K562 (cell line): ENCODE measurements at regions not wholly inside any gene's neighbourhood (a gene's known extent, or its start where the extent isn't known, plus 50 kb on each side); places are given as distances from the start of the nearest gene placed in this dataset.

Experiments used
- ATAC-seq: fragments of 200-7000 bp; cut with Tn5 transposase; 3 replicates; pipeline ENCODE4 v1.9.1; 2020; ENCODE audit warnings: moderate library complexity
- BruUV-seq: library from RNA; stranded (reverse); fragments of 400-500 nt; replicated peaks from 2 replicates; lab custom pipeline; 2021; lab: Mats Ljungman, UMichigan
- CTCF ChIA-PET: fragments of 300-600 bp; formaldehyde crosslinking; extraction: SDS; loops from one replicate; lab custom pipeline; 2021; ENCODE audit warnings: low intra/inter-chr PET ratio; lab: Yijun Ruan, JAX
- POLR2A ChIA-PET: fragments of 300-600, 350-650 bp; sonication (Branson Sonifier 250); formaldehyde crosslinking; extraction: SDS; loops from one replicate; lab custom pipeline; 2021; ENCODE audit warnings: antibody characterized with exemption, inconsistent platforms; lab: Yijun Ruan, JAX
- DNase-seq, 4 experiments: peaks; one replicate each; pipeline versions ENCODE4 v3.0.0 to v3.0.0-alpha.2; 2011 to 2018; ENCODE audit warnings: low spot score in 3 of 4, mixed read lengths in 3 of 4; ENCODE audit errors: extremely low read depth in 1 of 4
- FAIRE-seq: peaks from 2 replicates; lab custom pipeline; 2011; peaks lifted over from hg19 to GRCh38; lab: Jason Lieb, UNC
- H2AFZ ChIP-seq: 2 replicates; pipeline ENCODE4 v1.6.0; 2011; ENCODE audit warnings: low read depth, low read length, control low read depth, inconsistent platforms
- H3K27ac ChIP-seq: fragments of 200-600 bp; 3 replicates; pipeline ENCODE4 v1.8.0; 2011; ENCODE audit warnings: low read depth, mild to moderate bottlenecking, control low read depth, inconsistent platforms, low read length, moderate library complexity, mixed read lengths; ENCODE audit errors: extremely low read depth
- H3K27me3 ChIP-seq, 2 experiments: fragments of 300-600 bp in 1 of 2; 2 replicates in 1 of 2; 3 replicates in 1 of 2; pipeline versions ENCODE4 v1.6.0 to v1.8.0; 2011; ENCODE audit warnings: inconsistent platforms in 2 of 2, low read length in 2 of 2, mild to moderate bottlenecking in 1 of 2, mixed read lengths in 1 of 2, moderate library complexity in 1 of 2; ENCODE audit not compliant: control insufficient read depth in 2 of 2, insufficient read depth in 2 of 2
- H3K36me3 ChIP-seq: fragments of 300-600 bp; 3 replicates; pipeline ENCODE4 v1.8.0; 2011; ENCODE audit warnings: mild to moderate bottlenecking, low read length, inconsistent platforms; ENCODE audit not compliant: control insufficient read depth, insufficient read depth
- H3K4me1 ChIP-seq, 2 experiments: fragments of 200-600 bp in 1 of 2; replicated peaks in 1 of 2; 2 replicates in 1 of 2; 3 replicates in 1 of 2; pipeline versions ENCODE4 v1.5.1 to v1.8.0; 2011; ENCODE audit warnings: inconsistent platforms in 2 of 2, low read length in 2 of 2, mild to moderate bottlenecking in 1 of 2, mixed read lengths in 1 of 2, moderate library complexity in 1 of 2; ENCODE audit not compliant: control insufficient read depth in 2 of 2, insufficient read depth in 2 of 2
- H3K4me2 ChIP-seq: 2 replicates; pipeline ENCODE4 v1.6.1; 2011; ENCODE audit warnings: low read length, control low read depth, inconsistent platforms, mixed read lengths; ENCODE audit not compliant: insufficient read depth
- H3K4me3 ChIP-seq: fragments of 200-600 bp; sonication (generic), shearing (Covaris generic); 2 replicates; pipeline ENCODE4 v1.5.1; 2016; ENCODE audit warnings: control low read depth, inconsistent platforms
- H3K79me2 ChIP-seq: fragments of 200-600 bp; 3 replicates; pipeline ENCODE4 v1.8.0; 2011; ENCODE audit warnings: low read length, inconsistent platforms; ENCODE audit not compliant: control insufficient read depth, insufficient read depth
- H3K9ac ChIP-seq, 2 experiments: 2 replicates each; pipeline versions ENCODE4 v1.6.0 to v1.6.1; 2011; ENCODE audit warnings: low read depth in 2 of 2, low read length in 2 of 2, control low read depth in 1 of 2, inconsistent platforms in 1 of 2, mild to moderate bottlenecking in 1 of 2, mixed read lengths in 1 of 2; ENCODE audit not compliant: insufficient read depth in 1 of 2
- H3K9me1 ChIP-seq: one replicate; pipeline ENCODE4 v1.6.0; 2011; ENCODE audit warnings: inconsistent platforms, mild to moderate bottlenecking, low read length, moderate library complexity; ENCODE audit not compliant: control insufficient read depth, insufficient read depth
- H3K9me3 ChIP-seq: replicated peaks from 2 replicates; pipeline ENCODE4 v1.5.1; 2011; ENCODE audit warnings: low read depth, low read length, inconsistent platforms; ENCODE audit not compliant: control insufficient read depth, insufficient read depth
- H4K20me1 ChIP-seq: replicated peaks from 2 replicates; pipeline ENCODE4 v1.6.1; 2011; ENCODE audit warnings: low read length, inconsistent platforms, mixed read lengths; ENCODE audit not compliant: control insufficient read depth, insufficient read depth
- BACH1 ChIP-seq: fragments of 200-800 bp; sonication (Bioruptor generic); IDR thresholded peaks from 2 replicates; pipeline ENCODE4 v1.6.1; 2016; ENCODE audit warnings: missing genetic modification characterization, missing compliant biosample characterization
- L3MBTL2 ChIP-seq: fragments of 450-650 bp; IDR thresholded peaks from 2 replicates; pipeline ENCODE4 v1.6.1; 2016; ENCODE audit warnings: mild to moderate bottlenecking, moderate library complexity
- REST ChIP-seq, 2 experiments: fragments of 450-650 bp; formaldehyde crosslinking in 1 of 2; IDR thresholded peaks; 2 replicates each; pipeline versions ENCODE4 v1.4.0 to v1.6.1; 2014 to 2020; ENCODE audit warnings: mild to moderate bottlenecking in 2 of 2, borderline replicate concordance in 1 of 2, low read depth in 1 of 2
- TCF7L2 ChIP-seq: fragments of 150-350 bp; IDR thresholded peaks from 2 replicates; pipeline ENCODE4 v1.6.1; 2016; ENCODE audit warnings: low read depth, mild to moderate bottlenecking, low read length, moderate library complexity
- THRB ChIP-seq: fragments of 450-650 bp; formaldehyde crosslinking; conservative IDR thresholded peaks from 2 replicates; pipeline ENCODE4 v1.4.0; 2022; ENCODE audit warnings: mild to moderate bottlenecking, missing genetic modification characterization
- VEZF1 ChIP-seq: fragments of 200-800 bp; sonication (Bioruptor generic); IDR thresholded peaks from 2 replicates; pipeline ENCODE4 v1.6.1; 2017; ENCODE audit warnings: missing genetic modification characterization, missing compliant biosample characterization
- ZNF239 ChIP-seq: fragments of 250-450 bp; sonication (Bioruptor Pico); IDR thresholded peaks from 2 replicates; pipeline ENCODE4 v1.4.0; 2020; ENCODE audit warnings: mild to moderate bottlenecking
- ZNF24 ChIP-seq: fragments of 450-650 bp; IDR thresholded peaks from 2 replicates; pipeline ENCODE4 v1.6.1; 2016
- WGBS: fragments of 100-300 bp; shearing (Covaris generic); methylation state at CpG from one replicate; pipeline ENCODE4 v1.1.6; 2016; ENCODE audit warnings: low coverage, mixed read lengths; ENCODE audit not compliant: insufficient coverage; ENCODE audit errors: missing lambda C conversion rate; 5-methylcytosine and 5-hydroxymethylcytosine counted together
- in situ Hi-C: fragments of 300-500 bp; cut with MboI; formaldehyde crosslinking; loops from 4 replicates; pipeline ENCODE4 v1.15.0; 2018; ENCODE audit warnings: inconsistent platforms, mixed read lengths
- intact Hi-C: fragments of 100-400 bp; cut with micrococcal nuclease; formaldehyde crosslinking; loops from 2 replicates; pipeline ENCODE4 v1.14.2; 2022
- TF ChIP-seq, protein P1 (sequence below): fragments of 200-400 bp; formaldehyde crosslinking; IDR thresholded peaks from 2 replicates; pipeline ENCODE4 v1.6.1; 2017; ENCODE audit warnings: mild to moderate bottlenecking, low read depth, low read length, moderate library complexity

- Histone ChIP-seq H3K9me3 (no peaks in the 10 kb centered on the region), H2AFZ (no peak overlapping the region), H3K4me3 (no peak overlapping the region), H3K27ac (no peak overlapping the region), H3K9me1 (no peaks in the 10 kb centered on the region), H4K20me1 (no peaks in the 10 kb centered on the region), H3K27me3 (no peaks in the 10 kb centered on the region), H3K4me2 (no peak overlapping the region), H3K4me1 (no peaks in the 10 kb centered on the region), H3K79me2 (no peaks in the 10 kb centered on the region), H3K36me3 (no peaks in the 10 kb centered on the region), H3K9ac (no peak overlapping the region)
- no peak for ATAC-seq
- ChIA-PET CTCF (no interaction called here), POLR2A (interaction anchor here (0.6 kb wide), 1 partner anchor 8 kb away, joined by 3 read pairs; no protein-coding TSS in a partner anchor)
- no TSS peak for BruUV-seq
- no peak for FAIRE-seq
- WGBS: 0% methylated on average over 1 of the region's 1 CpG
- no peak for DNase-seq
- intact Hi-C loops (no loop called here), in situ Hi-C loops (no loop called here)
- TF ChIP-seq L3MBTL2 (no peak), BACH1 (tag) (no peak), VEZF1 (CRISPR knock-in tag) (no peak), REST (IDR thresholded peaks at IDR 0.05; ENCODE audit: borderline replicate concordance) (no peak), REST (CRISPR knock-in tag; IDR thresholded peaks at IDR 0.05; ENCODE audit: low read depth) (no peak), THRB (CRISPR knock-in tag) (no peak), TCF7L2 (no peak), ZNF24 (no peak), ZNF239 (no peak)
- TF ChIP-seq, protein P1, sequence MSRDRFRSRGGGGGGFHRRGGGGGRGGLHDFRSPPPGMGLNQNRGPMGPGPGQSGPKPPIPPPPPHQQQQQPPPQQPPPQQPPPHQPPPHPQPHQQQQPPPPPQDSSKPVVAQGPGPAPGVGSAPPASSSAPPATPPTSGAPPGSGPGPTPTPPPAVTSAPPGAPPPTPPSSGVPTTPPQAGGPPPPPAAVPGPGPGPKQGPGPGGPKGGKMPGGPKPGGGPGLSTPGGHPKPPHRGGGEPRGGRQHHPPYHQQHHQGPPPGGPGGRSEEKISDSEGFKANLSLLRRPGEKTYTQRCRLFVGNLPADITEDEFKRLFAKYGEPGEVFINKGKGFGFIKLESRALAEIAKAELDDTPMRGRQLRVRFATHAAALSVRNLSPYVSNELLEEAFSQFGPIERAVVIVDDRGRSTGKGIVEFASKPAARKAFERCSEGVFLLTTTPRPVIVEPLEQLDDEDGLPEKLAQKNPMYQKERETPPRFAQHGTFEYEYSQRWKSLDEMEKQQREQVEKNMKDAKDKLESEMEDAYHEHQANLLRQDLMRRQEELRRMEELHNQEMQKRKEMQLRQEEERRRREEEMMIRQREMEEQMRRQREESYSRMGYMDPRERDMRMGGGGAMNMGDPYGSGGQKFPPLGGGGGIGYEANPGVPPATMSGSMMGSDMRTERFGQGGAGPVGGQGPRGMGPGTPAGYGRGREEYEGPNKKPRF: no peak
These were observed 639.1 kb downstream of the GABRG1 start for GRCh38 chr4:45484740-45485139.
